OCI-LY1 (cell line): ENCODE measurements at regions not wholly inside any gene's neighbourhood (a gene's known extent, or its start where the extent isn't known, plus 50 kb on each side); places are given as distances from the start of the nearest gene placed in this dataset.

ENCODE experiments used
- H2AFZ ChIP-seq: fragments of 200-600 bp; sonication (generic), shearing (Covaris generic); 2 replicates; pipeline ENCODE4 v1.6.0; 2014; ENCODE audit warnings: antibody characterized with exemption, mild to moderate bottlenecking, low read length
- H3F3A ChIP-seq: fragments of 200-600 bp; sonication (generic), shearing (Covaris generic); 2 replicates; pipeline ENCODE4 v1.6.0; 2014; ENCODE audit warnings: mild to moderate bottlenecking, antibody characterized with exemption, low read length, moderate library complexity; ENCODE audit not compliant: insufficient read depth
- H3K27ac ChIP-seq: fragments of 200-600 bp; sonication (generic); 2 replicates; pipeline ENCODE4 v1.5.1; 2014; ENCODE audit warnings: low read length, mixed run types, mild to moderate bottlenecking, low read depth; ENCODE audit not compliant: poor library complexity, severe bottlenecking
- H3K27me3 ChIP-seq: fragments of 200-600 bp; sonication (generic); 2 replicates; pipeline ENCODE4 v1.6.0; 2014; ENCODE audit warnings: antibody characterized with exemption, mild to moderate bottlenecking, low read length, moderate library complexity; ENCODE audit not compliant: insufficient read depth
- H3K36me3 ChIP-seq: fragments of 200-600 bp; sonication (generic); 2 replicates; pipeline ENCODE4 v1.6.1; 2014; ENCODE audit warnings: mild to moderate bottlenecking, antibody characterized with exemption, low read length, moderate library complexity, mixed read lengths; ENCODE audit not compliant: insufficient read depth
- H3K4me1 ChIP-seq: fragments of 200-600 bp; sonication (generic); 2 replicates; pipeline ENCODE4 v1.5.1; 2014; ENCODE audit warnings: mild to moderate bottlenecking, low read length, moderate library complexity; ENCODE audit not compliant: insufficient read depth, severe bottlenecking
- H3K4me2 ChIP-seq: fragments of 200-600 bp; sonication (generic), shearing (Covaris generic); 2 replicates; pipeline ENCODE4 v1.6.1; 2014; ENCODE audit warnings: low read length
- H3K4me3 ChIP-seq: fragments of 200-600 bp; sonication (generic); 2 replicates; pipeline ENCODE4 v1.5.1; 2014; ENCODE audit warnings: low read length, low read depth, mild to moderate bottlenecking, mixed read lengths; ENCODE audit not compliant: poor library complexity, severe bottlenecking
- H3K79me2 ChIP-seq: fragments of 200-600 bp; shearing (Covaris generic); 2 replicates; pipeline ENCODE4 v1.6.1; 2016; ENCODE audit warnings: mixed run types, low read length, mixed read lengths; ENCODE audit not compliant: insufficient read depth
- H3K9ac ChIP-seq: fragments of 200-600 bp; sonication (generic), shearing (Covaris generic); 2 replicates; pipeline ENCODE4 v1.6.1; 2014; ENCODE audit warnings: mild to moderate bottlenecking, low read length, mixed read lengths
- H3K9me2 ChIP-seq: fragments of 200-600 bp; sonication (generic), shearing (Covaris generic); 2 replicates; pipeline ENCODE4 v1.6.1; 2014; ENCODE audit warnings: low read depth, mild to moderate bottlenecking, low read length, mixed read lengths
- H3K9me3 ChIP-seq: fragments of 200-600 bp; shearing (Covaris generic); 2 replicates; pipeline ENCODE4 v1.6.1; 2014; ENCODE audit warnings: low read length, mixed read lengths
- H4K20me1 ChIP-seq: fragments of 200-600 bp; sonication (generic), shearing (Covaris generic); 2 replicates; pipeline ENCODE4 v1.6.0; 2016; ENCODE audit warnings: mild to moderate bottlenecking, low read length; ENCODE audit not compliant: insufficient read depth
- CTCF ChIP-seq: fragments of 200-600 bp; sonication (generic), shearing (Covaris generic); IDR thresholded peaks from 2 replicates; pipeline ENCODE4 v1.5.1; 2017; ENCODE audit warnings: mild to moderate bottlenecking, antibody characterized with exemption, low read length, moderate library complexity, mixed read lengths
- EZH2 ChIP-seq: fragments of 200-600 bp; sonication (generic), shearing (Covaris generic); IDR thresholded peaks from 2 replicates; pipeline ENCODE4 v1.8.0; 2017; ENCODE audit warnings: borderline replicate concordance, mixed run types, mild to moderate bottlenecking, antibody characterized with exemption, low read length, moderate library complexity, mixed read lengths

GRCh38 chr10:126806498-126806897 is 98.7 kb upstream of the DOCK1 start:
- Histone ChIP-seq H3K27me3 (no peaks in the 10 kb centered on the region), H3K4me1 (no peaks in the 10 kb centered on the region), H3K4me2 (no peak overlapping the region), H3K36me3 (no peaks in the 10 kb centered on the region), H2AFZ (no peak overlapping the region), H3K79me2 (no peaks in the 10 kb centered on the region), H3F3A (no peaks in the 10 kb centered on the region), H3K9me3 (no peaks in the 10 kb centered on the region), H3K4me3 (no peak overlapping the region), H4K20me1 (no peaks in the 10 kb centered on the region), H3K9me2 (no peaks in the 10 kb centered on the region), H3K9ac (no peak overlapping the region), H3K27ac (no peak overlapping the region)
- TF ChIP-seq EZH2 (no peak), CTCF (no peak)

- TF ChIP-seq EZH2: no peak
- no peak overlapping the region for H3K27ac ChIP-seq
- no peak overlapping the region for H2AFZ ChIP-seq
- H3K4me2 ChIP-seq: no peak overlapping the region
- no peaks in the 10 kb centered on the region for H3K36me3 ChIP-seq
- no peaks in the 10 kb centered on the region for H3F3A ChIP-seq
- H3K9me2 ChIP-seq: no peaks in the 10 kb centered on the region
- no peak overlapping the region for H3K9ac ChIP-seq
- H3K4me1 ChIP-seq: no peaks in the 10 kb centered on the region
- no peak overlapping the region for H3K4me3 ChIP-seq
- no peaks in the 10 kb centered on the region for H3K79me2 ChIP-seq
- H3K9me3 ChIP-seq: no peaks in the 10 kb centered on the region
- no peaks in the 10 kb centered on the region for H3K27me3 ChIP-seq
- no peaks in the 10 kb centered on the region for H4K20me1 ChIP-seq
These were observed 98.1 kb upstream of the DOCK1 start for GRCh38 chr10:126806991-126807702.

GRCh38 chr10:126808103-126808502 is 97.1 kb upstream of the DOCK1 start:
- Histone ChIP-seq H3K9me2 (no peaks in the 10 kb centered on the region), H3K36me3 (no peaks in the 10 kb centered on the region), H3K4me1 (no peaks in the 10 kb centered on the region), H4K20me1 (no peaks in the 10 kb centered on the region), H3K79me2 (no peaks in the 10 kb centered on the region), H3K27me3 (no peaks in the 10 kb centered on the region), H3F3A (no peaks in the 10 kb centered on the region), H3K9ac (no peak overlapping the region), H3K4me3 (no peak overlapping the region), H3K4me2 (no peak overlapping the region), H2AFZ (no peak overlapping the region), H3K9me3 (no peaks in the 10 kb centered on the region), H3K27ac (no peak overlapping the region)
- TF ChIP-seq CTCF (no peak), EZH2 (no peak)

DNA sequence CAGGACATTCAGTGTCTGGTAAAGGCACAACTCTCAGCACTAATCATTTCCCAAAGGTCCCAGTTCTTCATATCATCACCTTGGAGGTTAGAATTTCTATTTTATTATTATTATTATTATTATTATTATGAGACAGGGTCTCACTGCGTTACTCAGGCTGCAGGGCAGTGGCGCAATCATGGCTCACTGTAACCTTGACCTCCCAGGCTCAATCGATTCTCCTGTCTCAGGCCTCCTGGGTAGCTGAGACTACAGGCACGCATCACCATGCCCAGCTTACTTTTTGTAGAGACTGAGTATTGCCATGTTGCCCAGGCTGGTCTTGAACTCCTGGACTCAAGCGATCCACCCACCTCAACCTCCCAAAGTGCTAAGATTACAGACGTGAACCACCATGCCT is 91.8 kb upstream of the DOCK1 start:
- Histone ChIP-seq H3K4me3 (no peak overlapping the region), H3K4me2 (no peak overlapping the region), H2AFZ (no peak overlapping the region), H3K9ac (no peak overlapping the region), H3K27ac (no peak overlapping the region), H4K20me1 (no peaks in the 10 kb centered on the region), H3K9me2 (no peaks in the 10 kb centered on the region), H3K79me2 (no peaks in the 10 kb centered on the region), H3K9me3 (no peaks in the 10 kb centered on the region), H3K36me3 (no peaks in the 10 kb centered on the region), H3K27me3 (no peaks in the 10 kb centered on the region), H3F3A (no peaks in the 10 kb centered on the region), H3K4me1 (no peaks in the 10 kb centered on the region)
- TF ChIP-seq EZH2 (no peak), CTCF (no peak)
